ENCODE measurements at regions not wholly inside any gene's neighbourhood (a gene's known extent, or its start where the extent isn't known, plus 50 kb on each side); places are given as distances from the start of the nearest gene placed in this dataset.

DNA sequence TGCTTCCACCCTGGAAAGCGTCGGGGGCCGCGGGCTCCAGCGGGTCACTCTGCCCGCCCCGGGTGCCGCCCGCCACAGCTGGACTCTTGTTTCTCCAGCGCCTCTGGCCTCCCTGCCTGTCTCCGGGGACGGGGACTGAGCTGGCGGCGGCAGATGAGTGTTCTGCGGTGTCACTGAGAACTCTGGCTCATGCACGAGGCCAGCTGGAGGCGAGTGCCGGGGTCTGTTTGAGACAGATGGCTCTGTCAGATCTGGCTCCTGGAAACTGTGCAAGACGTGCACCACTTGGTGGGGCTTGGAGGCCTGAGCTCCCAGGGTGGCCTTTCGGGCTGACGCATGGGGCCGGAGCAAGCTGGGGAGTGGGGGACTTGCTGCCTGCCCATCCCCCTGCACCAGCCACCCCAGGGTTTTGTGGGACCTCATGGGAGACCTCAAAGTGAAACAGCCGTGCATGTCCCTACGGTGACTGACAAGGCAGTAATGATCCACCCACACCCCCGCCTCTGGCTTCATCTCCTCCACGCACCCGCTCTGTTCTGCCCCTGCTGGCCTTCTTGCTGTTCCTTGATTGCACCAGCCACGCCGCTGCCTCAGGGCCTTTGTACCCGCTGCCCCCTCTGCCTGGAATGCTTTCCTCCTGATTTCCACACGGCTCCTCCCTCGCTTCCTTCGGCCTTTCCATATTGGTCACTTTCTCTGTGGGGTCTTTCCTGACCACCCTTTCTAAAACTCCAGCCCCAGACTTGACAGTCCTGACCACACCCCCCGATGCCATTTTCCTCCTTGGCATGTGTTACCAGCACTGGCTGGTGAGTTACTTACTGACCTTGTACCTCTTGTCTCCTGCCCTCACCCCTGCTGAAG is 174.9 kb upstream of the CIBAR2 start:
- no peak overlapping the region; the same call in 1 of the 2 replicates for H3K9ac ChIP-seq (ENCODE audit: low read depth, low read length)
- ChIA-PET POLR2A (ENCODE audit: unreplicated experiment) (no interaction called here), CTCF (interaction anchor here (0.9 to 1.1 kb wide), 2 partner anchors 10 to 174 kb away, joined by 3 to 4 read pairs; no protein-coding TSS in a partner anchor)
- H3K23ac ChIP-seq (ENCODE audit: low read depth, low read length) = 0 out of 2 replicates have a peak overlapping the region, but pooled peaks have one; percentile 18
- H3K4me2 ChIP-seq (ENCODE audit: low read depth, low read length) = peak overlapping the region; percentile 42
- no peak overlapping the region; the same call in 1 of the 2 replicates for H3K14ac ChIP-seq (replicated peaks; ENCODE audit: low read depth, low read length)
- H4K5ac ChIP-seq (ENCODE audit: low read depth, low read length) = no peak overlapping the region
- intact Hi-C loops (cut with micrococcal nuclease) (no loop called here), dilution Hi-C loops (cut with HindIII; ENCODE audit: low sequenced_read_pairs, unreplicated experiment) (no loop called here), in situ Hi-C loops (cut with MboI; ENCODE audit: low sequenced_read_pairs) (no loop called here)
- no peak overlapping the region for H3K4me3 ChIP-seq (ENCODE audit: insufficient read depth, low read depth, low read length)
- peak overlapping the region; percentile 18; the same call in 1 of the 2 replicates for H3K27ac ChIP-seq (ENCODE audit: insufficient read depth, low read length)
- H3K79me1 ChIP-seq (ENCODE audit: low read depth in 1 of 2, low read length in 2 of 2) = peaks cover 10 to 81% of the 10 kb centered on the region in 2 experiments
- no peak overlapping the region for H2BK20ac ChIP-seq (ENCODE audit: low read depth, low read length)
- 0 out of 2 replicates have a peak, but pooled peaks have one; percentile 58 for TF ChIP-seq MXI1 (IDR thresholded peaks at IDR 0.05; ENCODE audit: borderline replicate concordance, low read depth, low read length)
- TF ChIP-seq RAD21 (IDR thresholded peaks at IDR 0.05; ENCODE audit: low read length) = no peak
- peak; percentile 70 for TF ChIP-seq BHLHE40 (IDR thresholded peaks at IDR 0.05; ENCODE audit: low read depth, low read length)
- TF ChIP-seq FOS (IDR thresholded peaks at IDR 0.05; ENCODE audit: low read depth, low read length) = 0 out of 2 replicates have a peak, but pooled peaks have one; percentile 2
- TF ChIP-seq ELK1 (IDR thresholded peaks at IDR 0.05; ENCODE audit: borderline replicate concordance, low read depth, low read length) = no peak
- TF ChIP-seq MAZ (IDR thresholded peaks at IDR 0.05; ENCODE audit: borderline replicate concordance, low read depth, low read length) = no peak
- TF ChIP-seq NFE2L2 (IDR thresholded peaks at IDR 0.05; ENCODE audit: low read depth, low read length) = no peak
- TF ChIP-seq, protein P1, sequence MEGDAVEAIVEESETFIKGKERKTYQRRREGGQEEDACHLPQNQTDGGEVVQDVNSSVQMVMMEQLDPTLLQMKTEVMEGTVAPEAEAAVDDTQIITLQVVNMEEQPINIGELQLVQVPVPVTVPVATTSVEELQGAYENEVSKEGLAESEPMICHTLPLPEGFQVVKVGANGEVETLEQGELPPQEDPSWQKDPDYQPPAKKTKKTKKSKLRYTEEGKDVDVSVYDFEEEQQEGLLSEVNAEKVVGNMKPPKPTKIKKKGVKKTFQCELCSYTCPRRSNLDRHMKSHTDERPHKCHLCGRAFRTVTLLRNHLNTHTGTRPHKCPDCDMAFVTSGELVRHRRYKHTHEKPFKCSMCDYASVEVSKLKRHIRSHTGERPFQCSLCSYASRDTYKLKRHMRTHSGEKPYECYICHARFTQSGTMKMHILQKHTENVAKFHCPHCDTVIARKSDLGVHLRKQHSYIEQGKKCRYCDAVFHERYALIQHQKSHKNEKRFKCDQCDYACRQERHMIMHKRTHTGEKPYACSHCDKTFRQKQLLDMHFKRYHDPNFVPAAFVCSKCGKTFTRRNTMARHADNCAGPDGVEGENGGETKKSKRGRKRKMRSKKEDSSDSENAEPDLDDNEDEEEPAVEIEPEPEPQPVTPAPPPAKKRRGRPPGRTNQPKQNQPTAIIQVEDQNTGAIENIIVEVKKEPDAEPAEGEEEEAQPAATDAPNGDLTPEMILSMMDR (conservative IDR thresholded peaks at IDR 0.05; ENCODE audit: low read depth, low read length) = no peak; the same call in 1 of the 2 replicates
- no peak for TF ChIP-seq MAFK (IDR thresholded peaks at IDR 0.05; ENCODE audit: low read depth, low read length)
- TF ChIP-seq RCOR1 (IDR thresholded peaks at IDR 0.05; ENCODE audit: insufficient replicate concordance, low read length) = peak; percentile 20
- no peak overlapping the region for H2BK120ac ChIP-seq (ENCODE audit: low read depth, low read length)
- H3K9me3 ChIP-seq (ENCODE audit: control insufficient read depth, insufficient read depth, low read length) = no peaks in the 10 kb centered on the region
- H3K56ac ChIP-seq (ENCODE audit: extremely low read depth, insufficient read depth, low read length) = no peak overlapping the region
- 24% methylated on average over 30 of the region's 34 CpGs; no CpG with 5 or more reads in 1 of the 2 experiments for WGBS, 2 experiments (ENCODE audit: extremely low coverage in 2 of 2, insufficient read length in 1 of 2)
- 0 out of 2 replicates have a peak overlapping the region, but pooled peaks have one; percentile 3 for H2AK5ac ChIP-seq (ENCODE audit: low read depth, low read length)
- no peak overlapping the region; the same call in 1 of the 2 replicates for H3K18ac ChIP-seq (ENCODE audit: low read depth, low read length)
- no peak overlapping the region for H4K91ac ChIP-seq (ENCODE audit: insufficient read depth, low read depth, low read length)
- H3K36me3 ChIP-seq (ENCODE audit: control insufficient read depth, insufficient read depth, low read length) = peaks cover 3% of the 10 kb centered on the region; the same call in 1 of the 2 replicates
- H2AK9ac ChIP-seq (replicated peaks; ENCODE audit: low read depth, low read length, poor library complexity) = peak overlapping the region; percentile 33
- H3K4me1 ChIP-seq (ENCODE audit: control insufficient read depth, insufficient read depth, low read length) = peaks cover 17% of the 10 kb centered on the region
- no peaks in the 10 kb centered on the region for H3K27me3 ChIP-seq (ENCODE audit: control insufficient read depth, insufficient read depth, low read length)
- H3K4ac ChIP-seq (ENCODE audit: low read depth, low read length) = no peak overlapping the region
- peaks cover 92% of the 10 kb centered on the region for H4K20me1 ChIP-seq (ENCODE audit: insufficient read depth, low read length)
- DNase-seq (peak; percentile 65), ATAC-seq (ENCODE audit: low read depth) (peak; percentile 76)
- peaks cover 14% of the 10 kb centered on the region; the same call in 1 of the 2 replicates for H3K9me1 ChIP-seq (ENCODE audit: insufficient read depth, low read length)
- no peak overlapping the region for H4K8ac ChIP-seq (ENCODE audit: low read depth in 2 of 2, low read length in 2 of 2)
- H2AFZ ChIP-seq (replicated peaks; ENCODE audit: low read length, poor library complexity) = peak overlapping the region; percentile 48
- no peak overlapping the region for H2BK5ac ChIP-seq (ENCODE audit: low read depth, low read length, poor library complexity, severe bottlenecking)
- no peak overlapping the region for H2BK15ac ChIP-seq (ENCODE audit: low read depth, low read length)
- BruUV-seq (replicated peaks) = no TSS peak

All from IMR-90 (cell line).